HG03439 (cell line): ENCODE measurements at regions not wholly inside any gene's neighbourhood (a gene's known extent, or its start where the extent isn't known, plus 50 kb on each side); places are given as distances from the start of the nearest gene placed in this dataset.
"Not testable (repeated sequence)": the region's sequence is repeated elsewhere in the genome, so short reads cannot be mapped to it uniquely, and the experiment has no call there.

Experiments
- ATAC-seq: cut with Tn5 transposase; IDR thresholded peaks from one replicate; pipeline ENCODE4 v1.9.1; 2021; ENCODE audit warnings: mild to moderate bottlenecking, moderate library complexity; ENCODE audit not compliant: unreplicated experiment

- ATAC-seq = no peak
Observed at GRCh38 chr5:119879446-119879845, 250.1 kb downstream of the FAM170A start.

DNA sequence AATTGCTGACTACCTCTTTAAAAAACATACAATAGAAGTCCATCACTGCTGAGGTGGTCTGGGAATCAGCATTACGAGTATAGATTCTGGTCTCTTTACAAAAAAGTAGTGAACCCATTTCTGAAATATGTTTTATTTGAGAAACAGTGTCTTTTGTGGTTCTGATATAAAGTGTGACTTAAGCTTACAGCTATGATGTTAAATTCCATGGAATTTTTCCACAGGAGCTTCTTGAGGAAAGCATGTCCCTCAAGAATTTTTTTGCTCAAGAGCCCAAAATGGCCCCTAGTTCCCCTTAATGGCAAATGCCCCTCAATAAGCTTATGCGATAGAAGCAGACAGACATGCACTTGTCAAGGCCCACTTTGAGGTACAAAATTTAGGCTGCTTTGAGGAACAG is 265.7 kb downstream of the FAM170A start:
- no peak for ATAC-seq

- ATAC-seq = no peak
Observed at GRCh38 chr5:119896826-119897536, 267.6 kb downstream of the FAM170A start.

DNA sequence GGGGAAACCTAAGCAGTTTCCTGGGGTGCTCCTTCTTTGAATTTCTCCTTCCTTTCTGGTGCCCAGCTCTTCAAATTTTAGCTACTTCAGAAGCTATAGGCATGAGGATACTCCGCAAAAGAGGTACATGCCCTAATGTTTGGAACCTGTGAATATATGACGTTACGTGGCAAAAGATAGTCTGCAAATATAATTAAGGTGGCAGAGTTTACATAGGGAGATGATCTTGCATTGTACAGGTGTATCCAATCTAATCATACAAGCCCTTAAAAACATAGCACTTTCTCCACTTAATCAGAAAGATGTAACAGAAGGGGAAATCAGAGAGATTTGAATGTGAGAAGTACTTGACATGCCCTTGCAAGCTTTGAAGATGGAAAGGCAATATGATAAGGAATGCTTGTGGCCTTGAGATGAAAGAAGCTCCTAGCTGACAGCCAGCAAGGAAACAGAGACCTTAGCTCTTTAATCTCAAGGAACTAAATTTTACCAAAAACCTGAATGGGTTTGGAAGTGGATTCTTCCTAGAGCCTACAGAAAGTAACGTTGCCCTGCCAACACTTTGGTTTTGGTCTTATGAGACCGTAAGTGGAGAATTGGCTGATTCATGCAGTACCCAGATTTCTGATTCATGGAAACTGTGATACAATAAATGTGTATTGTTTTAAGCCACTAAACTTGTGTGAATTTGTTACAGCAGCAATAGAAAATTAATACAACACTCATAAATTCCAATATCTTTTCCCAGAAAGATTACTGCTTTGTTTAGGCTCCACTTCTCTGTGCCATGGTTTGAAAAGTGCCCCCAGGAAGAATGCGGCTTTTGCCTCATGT is 268.4 kb downstream of the FAM170A start:
- ATAC-seq = no peak

DNA sequence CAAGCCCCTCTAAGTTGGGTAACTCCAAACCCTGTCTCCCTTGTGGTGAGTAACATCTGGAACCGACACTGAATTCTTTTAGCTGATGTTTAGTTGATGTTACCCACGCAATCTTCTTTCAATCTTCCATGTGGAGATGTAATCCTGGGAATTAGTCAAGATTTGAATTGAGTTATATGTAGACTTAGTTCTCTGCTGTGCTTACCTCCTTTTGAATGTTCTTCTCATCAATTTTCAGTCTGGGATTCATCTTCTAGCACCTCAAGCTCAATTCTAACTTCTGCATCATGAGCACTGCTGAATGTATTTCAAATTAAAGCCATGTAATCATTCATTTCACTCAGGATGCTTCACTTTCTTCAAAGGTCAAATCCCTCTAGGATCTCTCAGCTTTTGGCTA is 270.6 kb downstream of the FAM170A start:
- ATAC-seq = no peak

- ATAC-seq = no peak
Observed at GRCh38 chr5:119902593-119902992, 273.2 kb downstream of the FAM170A start.

GRCh38 chr5:119913425-119913824 is 284.1 kb downstream of the FAM170A start:
- ATAC-seq = no peak

DNA sequence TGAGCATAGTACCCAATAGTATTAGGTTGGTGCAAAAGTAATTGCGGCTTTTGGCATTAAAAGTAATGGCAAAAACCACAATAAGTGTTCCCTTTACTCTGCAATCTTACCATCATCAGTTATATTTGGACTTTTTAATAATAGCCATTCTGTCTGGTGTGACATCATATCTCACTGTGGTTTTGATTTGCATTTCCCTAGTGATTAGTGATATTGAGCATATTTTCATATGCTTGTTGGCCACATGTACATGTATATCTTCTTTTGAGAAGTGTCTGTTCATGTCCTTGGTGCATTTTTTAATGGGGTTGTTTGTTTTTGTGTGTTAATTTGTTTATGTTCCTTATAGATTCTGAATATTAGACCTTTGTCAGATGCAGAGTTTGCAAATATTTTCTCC is 289.9 kb downstream of the FAM170A start:
- ATAC-seq = no peak

DNA sequence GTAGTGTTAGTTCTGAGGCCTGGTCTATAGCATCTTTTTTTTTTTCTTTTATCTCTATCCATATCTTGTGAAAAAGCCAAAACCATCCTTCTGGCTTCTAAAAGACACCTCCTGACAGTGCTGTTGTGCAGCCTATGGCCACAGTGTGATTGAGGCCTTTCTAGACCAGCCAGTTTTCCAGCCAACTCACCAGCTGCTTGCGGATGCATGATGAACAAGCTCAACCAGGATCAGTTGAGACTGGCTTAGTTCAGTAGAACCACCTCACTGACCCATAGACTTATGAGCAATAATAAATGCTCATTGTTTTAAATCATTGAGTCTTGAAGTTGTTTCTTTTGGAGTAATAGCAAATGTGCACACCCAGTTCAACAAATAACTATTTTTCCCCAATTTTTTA is 296.9 kb downstream of the FAM170A start:
- no peak for ATAC-seq

GRCh38 chr5:119928974-119929373 is 299.6 kb downstream of the FAM170A start:
- no peak for ATAC-seq

- ATAC-seq = no peak
Observed at GRCh38 chr5:119930490-119930889, 301.1 kb downstream of the FAM170A start.

DNA sequence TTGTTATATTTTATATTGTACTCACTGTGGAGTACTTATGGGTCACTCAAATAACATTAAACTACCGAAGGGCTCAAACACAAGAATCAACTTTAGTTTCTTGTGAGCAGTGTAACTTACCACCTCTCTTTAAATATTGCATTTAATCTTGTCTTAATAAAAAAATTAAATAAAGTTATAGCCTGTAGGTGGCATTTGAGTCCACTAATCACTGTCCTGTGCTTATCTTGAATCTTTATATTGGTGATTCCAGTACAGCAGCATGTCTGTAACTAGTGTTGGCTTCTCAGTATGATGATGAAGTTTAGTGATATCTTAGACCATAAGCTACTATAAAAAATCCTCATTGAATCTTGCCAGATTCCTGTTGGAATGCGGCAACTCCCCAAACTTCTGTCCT is 313.8 kb downstream of the FAM170A start:
- ATAC-seq = no peak

DNA sequence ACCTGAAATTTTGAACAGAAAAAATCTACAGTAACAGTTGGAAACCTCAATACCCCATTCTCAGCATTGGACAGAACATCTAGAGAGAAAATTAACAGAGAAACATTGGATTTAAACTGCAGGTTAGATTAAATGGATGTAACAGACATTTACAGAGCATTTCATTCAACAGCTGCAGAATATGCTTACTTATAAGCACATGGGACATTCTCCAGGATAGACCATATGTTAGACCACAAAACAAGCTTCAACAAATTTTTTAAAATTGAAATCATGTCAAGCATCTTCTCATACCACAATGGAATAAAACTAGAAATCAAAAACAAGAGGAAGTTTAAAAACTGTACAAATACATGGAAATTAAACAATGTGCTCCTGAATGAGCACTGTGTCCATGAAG is 316.3 kb downstream of the FAM170A start:
- ATAC-seq = no peak

GRCh38 chr5:119948162-119948561 is 318.8 kb downstream of the FAM170A start:
- ATAC-seq = no peak

GRCh38 chr5:119949426-119949999 is 320.2 kb downstream of the FAM170A start:
- ATAC-seq = no peak

- no peak for ATAC-seq
Observed at GRCh38 chr5:119951330-119951934, 322.1 kb downstream of the FAM170A start.

DNA sequence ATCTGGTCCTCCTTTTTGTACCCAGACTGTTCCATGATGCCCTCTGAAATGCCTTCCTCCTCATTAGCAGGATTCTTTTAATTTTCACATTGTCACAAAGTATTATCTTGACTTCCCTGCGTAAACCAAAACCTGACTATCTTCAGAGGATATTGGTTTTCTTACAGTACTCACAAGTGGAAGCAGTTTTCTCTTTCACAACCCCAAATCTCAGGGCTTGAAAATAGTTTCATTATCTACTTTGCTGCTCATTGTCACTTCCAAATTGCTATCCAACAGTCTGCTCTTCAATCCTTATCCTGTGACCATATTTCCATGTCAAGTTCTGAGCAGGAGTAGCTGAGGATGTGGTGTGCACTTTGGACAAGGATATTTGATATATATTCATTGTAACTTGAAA is 324.1 kb downstream of the FAM170A start:
- ATAC-seq = no peak

DNA sequence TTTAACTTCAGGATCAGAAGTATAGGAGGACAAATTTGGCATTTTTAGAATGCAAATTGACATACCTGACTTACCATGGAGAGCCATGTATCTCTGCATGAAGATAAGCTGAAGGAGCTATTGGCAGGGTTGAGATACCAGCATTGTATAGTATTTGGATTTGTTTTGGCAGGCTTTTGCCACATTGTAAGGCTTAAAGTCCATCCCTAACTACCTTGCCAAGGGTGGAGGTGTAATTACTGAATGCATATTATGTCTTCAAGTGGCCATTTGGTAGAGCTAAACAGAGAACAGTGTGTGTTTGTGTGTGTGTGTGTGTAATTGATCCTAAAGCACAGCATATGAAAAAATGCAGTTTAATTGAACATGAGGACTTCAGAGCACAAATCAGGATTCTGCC is 324.7 kb downstream of the FAM170A start:
- ATAC-seq = no peak

DNA sequence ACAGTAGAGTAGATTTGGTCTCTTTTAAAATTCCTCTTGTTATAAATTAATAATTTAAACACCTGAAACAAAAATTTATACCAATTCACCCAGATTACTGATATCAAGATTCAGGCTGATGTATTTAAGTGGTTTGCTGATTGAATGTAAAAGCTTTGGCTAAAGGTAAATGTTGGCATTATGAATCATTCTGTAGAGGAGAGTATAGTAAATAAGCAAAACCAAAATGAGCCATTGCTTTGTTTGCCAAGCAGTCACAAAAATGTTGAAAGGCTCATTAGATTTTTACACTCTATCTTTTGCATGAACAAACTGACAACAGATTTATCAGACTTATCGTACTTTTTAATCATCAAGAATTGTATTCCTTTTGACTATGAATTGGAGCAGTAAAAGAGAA is 332.6 kb downstream of the FAM170A start:
- ATAC-seq = no peak

DNA sequence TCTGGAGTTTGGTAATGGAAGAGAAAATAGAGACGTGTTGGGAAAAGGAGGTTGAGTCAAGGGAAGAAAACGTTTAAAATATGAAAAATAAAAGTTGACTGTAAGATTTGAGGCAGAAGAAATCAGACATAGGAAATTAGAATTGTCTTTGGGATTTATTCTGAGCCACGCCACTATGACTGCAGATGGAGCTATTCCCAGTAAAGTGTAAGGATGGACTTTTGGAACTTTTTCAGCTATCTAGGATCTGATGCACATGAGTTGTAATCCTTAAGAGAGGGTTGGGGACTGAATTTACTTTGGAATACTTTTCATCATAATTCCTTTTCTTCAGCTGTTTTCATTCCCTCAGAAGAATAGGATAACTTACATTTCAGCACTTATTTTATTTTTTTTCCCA is 336.7 kb downstream of the FAM170A start:
- no peak for ATAC-seq

- no peak for ATAC-seq
Observed at GRCh38 chr5:119968690-119969089, 339.3 kb downstream of the FAM170A start.

DNA sequence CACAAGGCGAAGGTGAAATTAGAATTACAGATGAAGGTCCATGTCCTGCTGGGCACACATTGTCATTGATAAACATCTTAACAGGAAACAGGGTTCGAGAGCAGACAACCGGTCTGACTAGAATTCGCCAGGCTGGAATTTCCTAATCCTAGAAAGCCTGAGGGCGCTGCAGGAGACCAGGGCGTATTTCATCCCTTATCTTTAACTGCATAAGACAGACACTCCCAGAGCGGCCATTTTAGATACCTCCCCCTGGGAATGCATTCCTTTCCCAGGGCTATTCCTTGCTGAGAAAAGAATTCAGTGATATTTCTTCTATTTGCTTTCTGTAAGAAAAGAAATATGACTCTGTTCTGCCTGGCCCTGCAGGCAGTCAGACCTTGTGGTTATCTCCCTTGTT is 357.7 kb downstream of the FAM170A start:
- not testable (repeated sequence) for ATAC-seq
